PC-3 (cell line): ENCODE measurements at regions not wholly inside any gene's neighbourhood (a gene's known extent, or its start where the extent isn't known, plus 50 kb on each side); places are given as distances from the start of the nearest gene placed in this dataset.

Source experiments
- ATAC-seq: fragments of 200-7000 bp; cut with Tn5 transposase; 2 replicates; pipeline ENCODE4 v1.9.1; 2020; ENCODE audit warnings: mild to moderate bottlenecking, moderate library complexity
- BruUV-seq: library from RNA; stranded (reverse); fragments of 400-500 nt; replicated peaks from 2 replicates; lab custom pipeline; 2021; lab: Mats Ljungman, UMichigan
- CTCF ChIA-PET: fragments of 300-600 bp; sonication (Branson Sonifier 250); formaldehyde crosslinking; loops from one replicate; lab custom pipeline; 2022; ENCODE audit warnings: antibody characterized with exemption; lab: Charles Lee
- POLR2A ChIA-PET: fragments of 300-600 bp; sonication (Branson Sonifier 250); formaldehyde crosslinking; loops from one replicate; lab custom pipeline; 2022; ENCODE audit warnings: antibody characterized with exemption; ENCODE audit not compliant: unreplicated experiment; lab: Charles Lee
- DNase-seq: peaks from one replicate; pipeline ENCODE4 v3.0.0-alpha.2; 2015
- H2AFZ ChIP-seq: fragments of 300-600 bp; sonication (generic); 2 replicates; pipeline ENCODE4 v1.6.0; 2016; ENCODE audit warnings: antibody characterized with exemption, low read length
- H3F3A ChIP-seq: fragments of 300-600 bp; sonication (generic); one replicate; pipeline ENCODE4 v1.6.0; 2017; ENCODE audit warnings: antibody characterized with exemption, low read length, control low read depth, mild to moderate bottlenecking; ENCODE audit not compliant: unreplicated experiment
- H3K27ac ChIP-seq: fragments of 300-600 bp; sonication (generic); 2 replicates; pipeline ENCODE4 v1.5.1; 2016; ENCODE audit warnings: mild to moderate bottlenecking, low read length
- H3K27me3 ChIP-seq: fragments of 300-600 bp; sonication (generic); 2 replicates; pipeline ENCODE4 v1.6.1; 2016; ENCODE audit warnings: low read length, mixed read lengths
- H3K36me3 ChIP-seq: fragments of 300-600 bp; sonication (generic); 2 replicates; pipeline ENCODE4 v1.6.1; 2016; ENCODE audit warnings: low read depth, mixed run types, low read length, mixed read lengths
- H3K4me1 ChIP-seq: fragments of 300-600 bp; sonication (generic); 2 replicates; pipeline ENCODE4 v1.5.1; 2016; ENCODE audit warnings: low read length; ENCODE audit not compliant: insufficient read depth
- H3K4me2 ChIP-seq: fragments of 300-600 bp; sonication (generic); 2 replicates; pipeline ENCODE4 v1.6.0; 2016; ENCODE audit warnings: low read length
- H3K4me3 ChIP-seq: fragments of 300-600 bp; sonication (generic); 2 replicates; pipeline ENCODE4 v1.5.1; 2016; ENCODE audit warnings: mild to moderate bottlenecking, low read length, mixed read lengths
- H3K79me2 ChIP-seq: fragments of 300-600 bp; sonication (generic); 2 replicates; pipeline ENCODE4 v1.6.1; 2017; ENCODE audit warnings: low read length, mixed read lengths
- H3K9ac ChIP-seq: fragments of 300-600 bp; sonication (generic); 2 replicates; pipeline ENCODE4 v1.6.0; 2016; ENCODE audit warnings: mild to moderate bottlenecking, low read length
- H3K9me2 ChIP-seq: fragments of 300-600 bp; sonication (generic); replicated peaks from 2 replicates; pipeline ENCODE4 v1.6.1; 2016; ENCODE audit warnings: mixed run types, low read length, mixed read lengths
- H3K9me3 ChIP-seq: fragments of 300-600 bp; sonication (generic); 2 replicates; pipeline ENCODE4 v1.6.1; 2016; ENCODE audit warnings: low read length, mixed read lengths
- H4K20me1 ChIP-seq: fragments of 300-600 bp; sonication (generic); 2 replicates; pipeline ENCODE4 v1.6.1; 2016; ENCODE audit warnings: low read length, mixed read lengths
- EZH2 ChIP-seq: fragments of 300-600 bp; sonication (generic); IDR thresholded peaks from one replicate; pipeline ENCODE4 v1.6.1; 2017; ENCODE audit warnings: antibody characterized with exemption, mild to moderate bottlenecking, low read length; ENCODE audit not compliant: unreplicated experiment
- EZH2phosphoT487 ChIP-seq: fragments of 300-600 bp; sonication (generic); IDR thresholded peaks from 2 replicates; pipeline ENCODE4 v1.6.1; 2018; ENCODE audit warnings: mild to moderate bottlenecking, antibody characterized with exemption, low read length, borderline replicate concordance
- intact Hi-C: fragments of 100-400 bp; cut with micrococcal nuclease; formaldehyde crosslinking; loops from 2 replicates; pipeline ENCODE4 v1.9.0; 2023
- TF ChIP-seq, protein P1 (sequence below): fragments of 300-600 bp; sonication (generic); conservative IDR thresholded peaks from 2 replicates; pipeline ENCODE4 v1.5.1; 2017; ENCODE audit warnings: antibody characterized with exemption, low read depth, mild to moderate bottlenecking, low read length

DNA sequence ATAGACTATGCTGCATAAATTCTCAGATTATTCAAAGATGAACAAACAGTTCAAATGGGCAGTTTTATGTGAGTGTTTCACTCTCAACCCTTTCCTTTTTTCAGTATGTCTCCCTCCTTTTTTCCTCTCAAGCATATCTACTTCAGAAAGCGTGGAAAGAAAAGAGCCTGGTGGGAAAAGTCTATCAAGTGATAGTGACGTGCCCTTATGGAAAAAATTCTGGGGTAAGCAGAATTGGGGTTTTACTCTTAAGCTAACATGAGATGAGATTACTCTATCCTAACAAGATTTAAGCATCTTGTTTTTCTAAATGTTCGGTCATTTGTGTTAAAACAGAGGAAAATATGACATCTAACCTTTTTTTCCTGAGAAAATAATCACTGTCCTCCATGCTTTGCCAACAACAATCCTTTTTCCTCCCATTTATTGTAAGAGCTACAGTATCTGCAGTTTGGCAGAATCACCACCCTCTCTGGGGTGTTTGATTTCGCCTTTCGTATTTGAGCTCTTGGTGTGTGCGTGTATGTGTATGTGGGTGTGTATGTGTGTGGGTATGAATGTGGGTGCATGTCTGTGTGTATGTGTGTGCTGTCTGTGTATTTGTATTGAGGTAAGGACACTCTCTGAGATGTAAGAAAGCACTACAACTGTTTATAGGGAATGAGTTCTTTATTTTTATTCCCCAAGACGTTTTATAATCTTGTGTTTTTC is 143.9 kb upstream of the L3MBTL4 start:
- Histone ChIP-seq H3K9me2 (no peaks in the 10 kb centered on the region), H3K27ac (no peak overlapping the region), H3K4me2 (no peak overlapping the region), H2AFZ (no peak overlapping the region), H3K79me2 (no peaks in the 10 kb centered on the region), H3K27me3 (no peaks in the 10 kb centered on the region), H3K4me1 (peaks cover 12% of the 10 kb centered on the region), H3K36me3 (no peaks in the 10 kb centered on the region), H3F3A (no peaks in the 10 kb centered on the region), H3K9me3 (no peaks in the 10 kb centered on the region), H4K20me1 (no peaks in the 10 kb centered on the region), H3K4me3 (no peak overlapping the region), H3K9ac (no peak overlapping the region)
- TF ChIP-seq, protein P1, sequence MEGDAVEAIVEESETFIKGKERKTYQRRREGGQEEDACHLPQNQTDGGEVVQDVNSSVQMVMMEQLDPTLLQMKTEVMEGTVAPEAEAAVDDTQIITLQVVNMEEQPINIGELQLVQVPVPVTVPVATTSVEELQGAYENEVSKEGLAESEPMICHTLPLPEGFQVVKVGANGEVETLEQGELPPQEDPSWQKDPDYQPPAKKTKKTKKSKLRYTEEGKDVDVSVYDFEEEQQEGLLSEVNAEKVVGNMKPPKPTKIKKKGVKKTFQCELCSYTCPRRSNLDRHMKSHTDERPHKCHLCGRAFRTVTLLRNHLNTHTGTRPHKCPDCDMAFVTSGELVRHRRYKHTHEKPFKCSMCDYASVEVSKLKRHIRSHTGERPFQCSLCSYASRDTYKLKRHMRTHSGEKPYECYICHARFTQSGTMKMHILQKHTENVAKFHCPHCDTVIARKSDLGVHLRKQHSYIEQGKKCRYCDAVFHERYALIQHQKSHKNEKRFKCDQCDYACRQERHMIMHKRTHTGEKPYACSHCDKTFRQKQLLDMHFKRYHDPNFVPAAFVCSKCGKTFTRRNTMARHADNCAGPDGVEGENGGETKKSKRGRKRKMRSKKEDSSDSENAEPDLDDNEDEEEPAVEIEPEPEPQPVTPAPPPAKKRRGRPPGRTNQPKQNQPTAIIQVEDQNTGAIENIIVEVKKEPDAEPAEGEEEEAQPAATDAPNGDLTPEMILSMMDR: no peak
- no peak for TF ChIP-seq EZH2phosphoT487
- no peak for TF ChIP-seq EZH2
- intact Hi-C loops: no loop called here
- no TSS peak for BruUV-seq
- CTCF ChIA-PET: interaction anchor here (0.7 kb wide), 1 partner anchor 52 kb away, joined by 4 read pairs; no protein-coding TSS in a partner anchor
- POLR2A ChIA-PET: interaction anchor here (0.6 kb wide), 1 partner anchor 14 kb away, joined by 3 read pairs; no protein-coding TSS in a partner anchor
- no peak for ATAC-seq
- no peak for DNase-seq

- Histone ChIP-seq H3K9me3 (no peaks in the 10 kb centered on the region), H3K4me1 (peaks cover 12% of the 10 kb centered on the region), H3K27ac (no peak overlapping the region), H3K4me2 (no peak overlapping the region), H3F3A (no peaks in the 10 kb centered on the region), H3K79me2 (no peaks in the 10 kb centered on the region), H2AFZ (no peak overlapping the region), H3K9me2 (no peaks in the 10 kb centered on the region), H3K27me3 (no peaks in the 10 kb centered on the region), H4K20me1 (no peaks in the 10 kb centered on the region), H3K9ac (no peak overlapping the region), H3K36me3 (no peaks in the 10 kb centered on the region), H3K4me3 (no peak overlapping the region)
- TF ChIP-seq EZH2phosphoT487 (no peak), EZH2 (no peak)
- TF ChIP-seq, protein P1: no peak
- no TSS peak for BruUV-seq
- ChIA-PET CTCF (interaction anchor here (0.7 kb wide), 1 partner anchor 51 kb away, joined by 4 read pairs; no protein-coding TSS in a partner anchor), POLR2A (interaction anchor here (0.6 kb wide), 1 partner anchor 15 kb away, joined by 3 read pairs; no protein-coding TSS in a partner anchor)
- no peak for DNase-seq
- ATAC-seq: no peak
- intact Hi-C loops: no loop called here
Observed at GRCh38 chr18:6559296-6559695, 144.6 kb upstream of the L3MBTL4 start.

DNA sequence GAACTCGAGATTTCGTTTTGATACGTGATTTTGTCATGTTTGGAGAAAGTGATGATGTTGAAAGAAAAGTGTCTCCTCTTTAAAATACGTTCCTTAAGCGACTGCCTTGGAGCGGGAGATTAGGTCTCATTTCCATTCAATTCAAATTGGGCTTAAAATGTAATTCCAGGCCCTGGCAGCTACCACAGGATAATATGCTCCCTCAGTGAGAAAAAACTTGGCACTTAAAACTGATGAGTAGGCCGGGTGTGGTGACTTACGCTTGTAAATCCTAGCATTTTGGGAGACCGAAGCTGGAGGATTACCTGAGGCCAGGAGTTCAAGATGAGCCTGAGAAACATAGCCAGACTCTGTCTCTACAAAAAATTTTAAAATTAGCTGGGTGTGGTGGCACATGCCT is 146.3 kb upstream of the L3MBTL4 start:
- no peak overlapping the region for H2AFZ ChIP-seq
- H3K4me1 ChIP-seq: peaks cover 18% of the 10 kb centered on the region
- no peaks in the 10 kb centered on the region for H3F3A ChIP-seq
- no peaks in the 10 kb centered on the region for H3K36me3 ChIP-seq
- ChIA-PET POLR2A (no interaction called here), CTCF (no interaction called here)
- H4K20me1 ChIP-seq: no peaks in the 10 kb centered on the region
- H3K4me3 ChIP-seq: no peak overlapping the region
- no peak overlapping the region for H3K27ac ChIP-seq
- H3K27me3 ChIP-seq: no peaks in the 10 kb centered on the region
- DNase-seq (peak; percentile 70), ATAC-seq (peak; percentile 79)
- H3K79me2 ChIP-seq: no peaks in the 10 kb centered on the region
- intact Hi-C loops: no loop called here
- no peaks in the 10 kb centered on the region for H3K9me3 ChIP-seq
- no peaks in the 10 kb centered on the region for H3K9me2 ChIP-seq
- no TSS peak for BruUV-seq
- TF ChIP-seq EZH2phosphoT487 (no peak), EZH2 (no peak)
- TF ChIP-seq, protein P1: no peak
- no peak overlapping the region for H3K9ac ChIP-seq
- no peak overlapping the region for H3K4me2 ChIP-seq
